Liver (tissue), 3 donors: ENCODE measurements at regions not wholly inside any gene's neighbourhood (a gene's known extent, or its start where the extent isn't known, plus 50 kb on each side); places are given as distances from the start of the nearest gene placed in this dataset.

Experiments
- CTCF ChIP-seq: fragments of 150-350 bp; IDR thresholded peaks from 2 replicates; pipeline ENCODE4 v1.5.1; 2017; ENCODE audit warnings: improper control_type of control experiment, low read depth, low read length; ENCODE audit not compliant: missing input control
- EGR1 ChIP-seq, 2 donors: IDR thresholded peaks; 2 replicates each; pipeline ENCODE4 v1.6.1; 2016 to 2018; ENCODE audit warnings: antibody characterized with exemption in 2 of 2, low read depth in 2 of 2
- GABPA ChIP-seq, 2 donors: IDR thresholded peaks in 1 of 2; conservative IDR thresholded peaks in 1 of 2; 2 replicates each; pipeline ENCODE4 v1.6.1; 2016; ENCODE audit warnings: antibody characterized with exemption in 2 of 2, mild to moderate bottlenecking in 1 of 2, moderate library complexity in 1 of 2
- HNF4A ChIP-seq, 2 donors: conservative IDR thresholded peaks; 2 replicates each; pipeline ENCODE4 v1.6.1; 2016; ENCODE audit warnings: antibody characterized with exemption in 2 of 2, mild to moderate bottlenecking in 2 of 2
- HNF4G ChIP-seq: IDR thresholded peaks from 2 replicates; pipeline ENCODE4 v1.6.1; 2016; ENCODE audit warnings: antibody characterized with exemption
- JUND ChIP-seq, 2 donors: IDR thresholded peaks; 2 replicates each; pipeline ENCODE4 v1.6.1; 2016; ENCODE audit warnings: antibody characterized with exemption in 2 of 2
- MAX ChIP-seq: IDR thresholded peaks from 2 replicates; pipeline ENCODE4 v1.6.1; 2016; ENCODE audit warnings: antibody characterized with exemption
- RAD21 ChIP-seq, 2 donors: IDR thresholded peaks; 2 replicates each; pipeline ENCODE4 v1.6.1; 2016; ENCODE audit warnings: antibody characterized with exemption in 2 of 2, mild to moderate bottlenecking in 2 of 2
- REST ChIP-seq: IDR thresholded peaks from 2 replicates; pipeline ENCODE4 v1.6.1; 2016; ENCODE audit warnings: antibody characterized with exemption, mild to moderate bottlenecking
- RXRA ChIP-seq, 2 donors: IDR thresholded peaks; 2 replicates each; pipeline ENCODE4 v1.6.1; 2017 to 2018; ENCODE audit warnings: antibody characterized with exemption in 2 of 2, mild to moderate bottlenecking in 1 of 2
- SP1 ChIP-seq: IDR thresholded peaks from 2 replicates; pipeline ENCODE4 v1.6.1; 2018; ENCODE audit warnings: antibody characterized with exemption, mild to moderate bottlenecking
- TAF1 ChIP-seq: conservative IDR thresholded peaks from 2 replicates; pipeline ENCODE4 v1.6.1; 2016; ENCODE audit warnings: antibody characterized with exemption, mild to moderate bottlenecking
- YY1 ChIP-seq: IDR thresholded peaks from 2 replicates; pipeline ENCODE4 v1.6.1; 2016; ENCODE audit warnings: antibody characterized with exemption, mild to moderate bottlenecking
- TF ChIP-seq, protein P1 (sequence below): IDR thresholded peaks from 2 replicates; pipeline ENCODE4 v1.6.1; 2016; ENCODE audit warnings: antibody characterized with exemption
- donor health status: healthy.
- donor health status: healthy.

GRCh38 chr22:47807506-47807905, 1045.1 kb downstream of the TBC1D22A start:
- TF ChIP-seq CTCF (no peak), MAX (no peak), JUND (IDR thresholded peaks at IDR 0.05) (no peak), HNF4A (conservative IDR thresholded peaks at IDR 0.05) (no peak), REST (no peak), RAD21 (IDR thresholded peaks at IDR 0.05) (no peak), TAF1 (no peak), EGR1 (IDR thresholded peaks at IDR 0.05; ENCODE audit: low read depth in 2 of 2) (no peak), HNF4G (no peak), RXRA (IDR thresholded peaks at IDR 0.05) (no peak), GABPA (IDR thresholded peaks at IDR 0.05 in 1 of 2, conservative IDR thresholded peaks at IDR 0.05 in 1 of 2) (no peak), YY1 (no peak), SP1 (no peak)
- TF ChIP-seq, protein P1, sequence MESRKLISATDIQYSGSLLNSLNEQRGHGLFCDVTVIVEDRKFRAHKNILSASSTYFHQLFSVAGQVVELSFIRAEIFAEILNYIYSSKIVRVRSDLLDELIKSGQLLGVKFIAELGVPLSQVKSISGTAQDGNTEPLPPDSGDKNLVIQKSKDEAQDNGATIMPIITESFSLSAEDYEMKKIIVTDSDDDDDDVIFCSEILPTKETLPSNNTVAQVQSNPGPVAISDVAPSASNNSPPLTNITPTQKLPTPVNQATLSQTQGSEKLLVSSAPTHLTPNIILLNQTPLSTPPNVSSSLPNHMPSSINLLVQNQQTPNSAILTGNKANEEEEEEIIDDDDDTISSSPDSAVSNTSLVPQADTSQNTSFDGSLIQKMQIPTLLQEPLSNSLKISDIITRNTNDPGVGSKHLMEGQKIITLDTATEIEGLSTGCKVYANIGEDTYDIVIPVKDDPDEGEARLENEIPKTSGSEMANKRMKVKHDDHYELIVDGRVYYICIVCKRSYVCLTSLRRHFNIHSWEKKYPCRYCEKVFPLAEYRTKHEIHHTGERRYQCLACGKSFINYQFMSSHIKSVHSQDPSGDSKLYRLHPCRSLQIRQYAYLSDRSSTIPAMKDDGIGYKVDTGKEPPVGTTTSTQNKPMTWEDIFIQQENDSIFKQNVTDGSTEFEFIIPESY = no peak
